HuH-7 (cell line): ENCODE measurements at regions not wholly inside any gene's neighbourhood (a gene's known extent, or its start where the extent isn't known, plus 50 kb on each side); places are given as distances from the start of the nearest gene placed in this dataset.
"Not testable (repeated sequence)": the region's sequence is repeated elsewhere in the genome, so short reads cannot be mapped to it uniquely, and the experiment has no call there.

ENCODE experiments used
- DNase-seq: peaks from one replicate; pipeline ENCODE4 v3.0.0; 2011; ENCODE audit warnings: low spot score

GRCh38 chr14:22491683-22492621 is 97.1 kb downstream of the DAD1 start:
- no peak for DNase-seq

GRCh38 chr14:22491053-22491452 is 98.0 kb downstream of the DAD1 start:
- not testable (repeated sequence) for DNase-seq

- no peak for DNase-seq
Observed at GRCh38 chr14:22489957-22490950, 98.8 kb downstream of the DAD1 start.

GRCh38 chr14:22489244-22489545 is 99.8 kb downstream of the DAD1 start:
- no peak for DNase-seq

- DNase-seq = no peak
Observed at GRCh38 chr14:22488522-22489243, 100.3 kb downstream of the DAD1 start.

- no peak for DNase-seq
Observed at GRCh38 chr14:22487941-22488340, 101.1 kb downstream of the DAD1 start.

GRCh38 chr14:22487401-22487800 is 101.6 kb downstream of the DAD1 start:
- no peak for DNase-seq

- no peak for DNase-seq
Observed at GRCh38 chr14:22486675-22487074, 102.3 kb downstream of the DAD1 start.

GRCh38 chr14:22485649-22486048 is 103.4 kb downstream of the DAD1 start:
- no peak for DNase-seq

GRCh38 chr14:22485178-22485577 is 103.8 kb downstream of the DAD1 start:
- DNase-seq = no peak

GRCh38 chr14:22484632-22485031 is 104.4 kb downstream of the DAD1 start:
- no peak for DNase-seq

GRCh38 chr14:22483863-22484593 is 105.0 kb downstream of the DAD1 start:
- DNase-seq = no peak

- DNase-seq = no peak
Observed at GRCh38 chr14:22482782-22483553, 106.1 kb downstream of the DAD1 start.

GRCh38 chr14:22482085-22482694 is 106.8 kb downstream of the DAD1 start:
- DNase-seq = no peak

GRCh38 chr14:22481546-22481945 is 107.5 kb downstream of the DAD1 start:
- DNase-seq = no peak

- no peak for DNase-seq
Observed at GRCh38 chr14:22479776-22480464, 109.1 kb downstream of the DAD1 start.

- no peak for DNase-seq
Observed at GRCh38 chr14:22479132-22479531, 109.9 kb downstream of the DAD1 start.

GRCh38 chr14:22478670-22479069 is 110.4 kb downstream of the DAD1 start:
- no peak for DNase-seq

- DNase-seq = no peak
Observed at GRCh38 chr14:22478247-22478646, 110.8 kb downstream of the DAD1 start.
